ENCODE measurements at regions not wholly inside any gene's neighbourhood (a gene's known extent, or its start where the extent isn't known, plus 50 kb on each side); places are given as distances from the start of the nearest gene placed in this dataset.

- TF ChIP-seq, protein P1, sequence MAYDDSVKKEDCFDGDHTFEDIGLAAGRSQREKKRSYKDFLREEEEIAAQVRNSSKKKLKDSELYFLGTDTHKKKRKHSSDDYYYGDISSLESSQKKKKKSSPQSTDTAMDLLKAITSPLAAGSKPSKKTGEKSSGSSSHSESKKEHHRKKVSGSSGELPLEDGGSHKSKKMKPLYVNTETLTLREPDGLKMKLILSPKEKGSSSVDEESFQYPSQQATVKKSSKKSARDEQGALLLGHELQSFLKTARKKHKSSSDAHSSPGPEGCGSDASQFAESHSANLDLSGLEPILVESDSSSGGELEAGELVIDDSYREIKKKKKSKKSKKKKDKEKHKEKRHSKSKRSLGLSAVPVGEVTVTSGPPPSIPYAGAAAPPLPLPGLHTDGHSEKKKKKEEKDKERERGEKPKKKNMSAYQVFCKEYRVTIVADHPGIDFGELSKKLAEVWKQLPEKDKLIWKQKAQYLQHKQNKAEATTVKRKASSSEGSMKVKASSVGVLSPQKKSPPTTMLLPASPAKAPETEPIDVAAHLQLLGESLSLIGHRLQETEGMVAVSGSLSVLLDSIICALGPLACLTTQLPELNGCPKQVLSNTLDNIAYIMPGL (CRISPR knock-in tag; IDR thresholded peaks at IDR 0.05; ENCODE audit: borderline replicate concordance) = no peak
- TF ChIP-seq, protein P2, sequence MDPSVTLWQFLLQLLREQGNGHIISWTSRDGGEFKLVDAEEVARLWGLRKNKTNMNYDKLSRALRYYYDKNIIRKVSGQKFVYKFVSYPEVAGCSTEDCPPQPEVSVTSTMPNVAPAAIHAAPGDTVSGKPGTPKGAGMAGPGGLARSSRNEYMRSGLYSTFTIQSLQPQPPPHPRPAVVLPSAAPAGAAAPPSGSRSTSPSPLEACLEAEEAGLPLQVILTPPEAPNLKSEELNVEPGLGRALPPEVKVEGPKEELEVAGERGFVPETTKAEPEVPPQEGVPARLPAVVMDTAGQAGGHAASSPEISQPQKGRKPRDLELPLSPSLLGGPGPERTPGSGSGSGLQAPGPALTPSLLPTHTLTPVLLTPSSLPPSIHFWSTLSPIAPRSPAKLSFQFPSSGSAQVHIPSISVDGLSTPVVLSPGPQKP (IDR thresholded peaks at IDR 0.05; ENCODE audit: low read depth, low read length) = no peak
These were observed 501.5 kb upstream of the THBS1 start (continued) for GRCh38 chr15:39079296-39079847.

DNA sequence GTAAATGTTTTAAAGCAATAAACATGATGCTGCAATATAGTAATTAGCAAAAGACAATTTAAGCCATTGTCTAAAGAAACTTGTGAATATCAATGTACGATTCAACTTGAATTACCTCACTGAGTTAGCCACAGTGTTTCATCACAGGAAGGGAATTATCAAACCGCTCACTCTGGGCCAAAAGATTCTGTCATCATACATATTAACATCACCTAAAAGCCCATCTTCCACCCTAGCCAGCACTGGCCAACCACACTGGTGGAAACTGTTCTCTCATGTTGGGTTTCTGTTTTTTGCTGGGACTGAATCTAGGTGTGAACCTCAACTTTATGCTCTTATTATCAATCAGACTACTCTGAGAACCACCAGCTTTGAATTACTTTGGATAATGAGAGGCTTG is 497.7 kb upstream of the THBS1 start:
- H3K4me2 ChIP-seq = no peak overlapping the region
- H3K4me3 ChIP-seq = no peak overlapping the region
- ChIA-PET CTCF (no interaction called here), POLR2A (no interaction called here)
- 91% methylated on average over 2 of the region's 2 CpGs for WGBS (ENCODE audit: missing lambda C conversion rate)
- ATAC-seq (no peak), DNase-seq (ENCODE audit: low read depth in 1 of 2, low spot score in 1 of 2) (no peak), FAIRE-seq (no peak)
- peak overlapping the region in 1 of 2 experiments; percentile 63; a peak in 2 of 6 replicates for H3K27ac ChIP-seq
- TF ChIP-seq POLR2A (IDR thresholded peaks at IDR 0.05; ENCODE audit: low read length) = no peak
- TF ChIP-seq, protein P3, sequence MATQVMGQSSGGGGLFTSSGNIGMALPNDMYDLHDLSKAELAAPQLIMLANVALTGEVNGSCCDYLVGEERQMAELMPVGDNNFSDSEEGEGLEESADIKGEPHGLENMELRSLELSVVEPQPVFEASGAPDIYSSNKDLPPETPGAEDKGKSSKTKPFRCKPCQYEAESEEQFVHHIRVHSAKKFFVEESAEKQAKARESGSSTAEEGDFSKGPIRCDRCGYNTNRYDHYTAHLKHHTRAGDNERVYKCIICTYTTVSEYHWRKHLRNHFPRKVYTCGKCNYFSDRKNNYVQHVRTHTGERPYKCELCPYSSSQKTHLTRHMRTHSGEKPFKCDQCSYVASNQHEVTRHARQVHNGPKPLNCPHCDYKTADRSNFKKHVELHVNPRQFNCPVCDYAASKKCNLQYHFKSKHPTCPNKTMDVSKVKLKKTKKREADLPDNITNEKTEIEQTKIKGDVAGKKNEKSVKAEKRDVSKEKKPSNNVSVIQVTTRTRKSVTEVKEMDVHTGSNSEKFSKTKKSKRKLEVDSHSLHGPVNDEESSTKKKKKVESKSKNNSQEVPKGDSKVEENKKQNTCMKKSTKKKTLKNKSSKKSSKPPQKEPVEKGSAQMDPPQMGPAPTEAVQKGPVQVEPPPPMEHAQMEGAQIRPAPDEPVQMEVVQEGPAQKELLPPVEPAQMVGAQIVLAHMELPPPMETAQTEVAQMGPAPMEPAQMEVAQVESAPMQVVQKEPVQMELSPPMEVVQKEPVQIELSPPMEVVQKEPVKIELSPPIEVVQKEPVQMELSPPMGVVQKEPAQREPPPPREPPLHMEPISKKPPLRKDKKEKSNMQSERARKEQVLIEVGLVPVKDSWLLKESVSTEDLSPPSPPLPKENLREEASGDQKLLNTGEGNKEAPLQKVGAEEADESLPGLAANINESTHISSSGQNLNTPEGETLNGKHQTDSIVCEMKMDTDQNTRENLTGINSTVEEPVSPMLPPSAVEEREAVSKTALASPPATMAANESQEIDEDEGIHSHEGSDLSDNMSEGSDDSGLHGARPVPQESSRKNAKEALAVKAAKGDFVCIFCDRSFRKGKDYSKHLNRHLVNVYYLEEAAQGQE (IDR thresholded peaks at IDR 0.05) = no peak
- no peak for TF ChIP-seq GATA3 (IDR thresholded peaks at IDR 0.05; ENCODE audit: borderline replicate concordance)
- TF ChIP-seq CHD2 (IDR thresholded peaks at IDR 0.05; ENCODE audit: low read length, partially characterized antibody) = no peak
- TF ChIP-seq SREBF2 (IDR thresholded peaks at IDR 0.05) = no peak
- TF ChIP-seq NFE2L2 (conservative IDR thresholded peaks at IDR 0.05; ENCODE audit: low read length) = no peak
- no peak for TF ChIP-seq RNF2 (IDR thresholded peaks at IDR 0.05; ENCODE audit: borderline replicate concordance, low read depth)
- TF ChIP-seq TFCP2L1 (CRISPR knock-in tag; IDR thresholded peaks at IDR 0.05) = no peak
- no peak for TF ChIP-seq MAFK (IDR thresholded peaks at IDR 0.05; ENCODE audit: partially characterized antibody)
- peaks cover 37% of the 10 kb centered on the region for H3K4me1 ChIP-seq
- 0 out of 3 replicates have a peak, but pooled peaks cover 2% of the 10 kb centered on the region for H3K9me3 ChIP-seq

GRCh38 chr15:39084674-39085530 is 496.0 kb upstream of the THBS1 start:
- 0 out of 3 replicates have a peak, but pooled peaks cover 2% of the 10 kb centered on the region for H3K9me3 ChIP-seq
- DNase-seq (ENCODE audit: low read depth in 1 of 2, low spot score in 1 of 2) (peak in 1 of 2 experiments; percentile 52), ATAC-seq (peak; percentile 43 to 56; a peak in 4 of 6 replicates), FAIRE-seq (no peak)
- CTCF ChIA-PET = interaction anchor here (0.9 to 2.0 kb wide), 3 partner anchors 87 to 496 kb away, joined by 3 to 9 read pairs (median 3); partner anchors contain the start of gene THBS1
- WGBS (ENCODE audit: missing lambda C conversion rate) = 48% methylated on average over 12 of the region's 12 CpGs
- POLR2A ChIA-PET = no interaction called here
- peak overlapping the region; percentile 51 to 75; a peak in 5 of 6 replicates for H3K27ac ChIP-seq
- peaks cover 20% of the 10 kb centered on the region for H3K4me1 ChIP-seq
- no peak overlapping the region for H3K4me3 ChIP-seq
- peak overlapping the region; percentile 42 for H3K4me2 ChIP-seq
- TF ChIP-seq, protein P4, sequence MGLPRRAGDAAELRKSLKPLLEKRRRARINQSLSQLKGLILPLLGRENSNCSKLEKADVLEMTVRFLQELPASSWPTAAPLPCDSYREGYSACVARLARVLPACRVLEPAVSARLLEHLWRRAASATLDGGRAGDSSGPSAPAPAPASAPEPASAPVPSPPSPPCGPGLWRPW (IDR thresholded peaks at IDR 0.05) = peak; percentile 52; the same call in 1 of the 2 replicates
- no peak for TF ChIP-seq NPAS2 (CRISPR knock-in tag; IDR thresholded peaks at IDR 0.05; ENCODE audit: borderline replicate concordance)
- TF ChIP-seq MYC (IDR thresholded peaks at IDR 0.05; ENCODE audit: borderline replicate concordance, low read length) = no peak
- no peak for TF ChIP-seq ZSCAN20 (CRISPR knock-in tag; IDR thresholded peaks at IDR 0.05)
- TF ChIP-seq KDM5A (IDR thresholded peaks at IDR 0.05) = no peak
- TF ChIP-seq SMC3 (IDR thresholded peaks at IDR 0.05) = peak; percentile 15; the same call in 1 of the 3 replicates
- 0 out of 2 replicates have a peak, but pooled peaks have one; percentile 49 for TF ChIP-seq JUNB (IDR thresholded peaks at IDR 0.05)
- TF ChIP-seq, protein P5, sequence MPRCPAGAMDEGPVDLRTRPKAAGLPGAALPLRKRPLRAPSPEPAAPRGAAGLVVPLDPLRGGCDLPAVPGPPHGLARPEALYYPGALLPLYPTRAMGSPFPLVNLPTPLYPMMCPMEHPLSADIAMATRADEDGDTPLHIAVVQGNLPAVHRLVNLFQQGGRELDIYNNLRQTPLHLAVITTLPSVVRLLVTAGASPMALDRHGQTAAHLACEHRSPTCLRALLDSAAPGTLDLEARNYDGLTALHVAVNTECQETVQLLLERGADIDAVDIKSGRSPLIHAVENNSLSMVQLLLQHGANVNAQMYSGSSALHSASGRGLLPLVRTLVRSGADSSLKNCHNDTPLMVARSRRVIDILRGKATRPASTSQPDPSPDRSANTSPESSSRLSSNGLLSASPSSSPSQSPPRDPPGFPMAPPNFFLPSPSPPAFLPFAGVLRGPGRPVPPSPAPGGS (IDR thresholded peaks at IDR 0.05) = peak; percentile 24; the same call in 1 of the 3 replicates
- TF ChIP-seq JUN (IDR thresholded peaks at IDR 0.05) = 0 out of 5 replicates have a peak, but pooled peaks of 1 of the 2 experiments have one; percentile 20
- no peak for TF ChIP-seq MAFK (IDR thresholded peaks at IDR 0.05; ENCODE audit: partially characterized antibody)
- no peak for TF ChIP-seq ATOH8 (CRISPR knock-in tag; IDR thresholded peaks at IDR 0.05; ENCODE audit: low read depth)
- TF ChIP-seq, protein P2 (IDR thresholded peaks at IDR 0.05; ENCODE audit: low read depth, low read length) = no peak
- no peak for TF ChIP-seq NFE2L2 (conservative IDR thresholded peaks at IDR 0.05; ENCODE audit: low read length)

Measured in A549 (cell line).